MM.1S (cell line): ENCODE measurements at regions not wholly inside any gene's neighbourhood (a gene's known extent, or its start where the extent isn't known, plus 50 kb on each side); places are given as distances from the start of the nearest gene placed in this dataset.

Experiments used
- CTCF ChIP-seq: fragments of 300-600 bp; sonication (generic); IDR thresholded peaks from 2 replicates; pipeline ENCODE4 v1.5.1; 2016; ENCODE audit warnings: antibody characterized with exemption, low read length, mixed read lengths
- EZH2 ChIP-seq: fragments of 300-600 bp; sonication (generic); optimal IDR thresholded peaks from 2 replicates; pipeline ENCODE3; 2017; ENCODE audit warnings: low read depth, mild to moderate bottlenecking, antibody characterized with exemption, low read length, mixed read lengths

- TF ChIP-seq EZH2 (no peak), CTCF (no peak)
Observed at GRCh38 chr1:193472838-193473398, 286.5 kb upstream of the B3GALT2 start.
